ENCODE measurements at regions not wholly inside any gene's neighbourhood (a gene's known extent, or its start where the extent isn't known, plus 50 kb on each side); places are given as distances from the start of the nearest gene placed in this dataset.

DNA sequence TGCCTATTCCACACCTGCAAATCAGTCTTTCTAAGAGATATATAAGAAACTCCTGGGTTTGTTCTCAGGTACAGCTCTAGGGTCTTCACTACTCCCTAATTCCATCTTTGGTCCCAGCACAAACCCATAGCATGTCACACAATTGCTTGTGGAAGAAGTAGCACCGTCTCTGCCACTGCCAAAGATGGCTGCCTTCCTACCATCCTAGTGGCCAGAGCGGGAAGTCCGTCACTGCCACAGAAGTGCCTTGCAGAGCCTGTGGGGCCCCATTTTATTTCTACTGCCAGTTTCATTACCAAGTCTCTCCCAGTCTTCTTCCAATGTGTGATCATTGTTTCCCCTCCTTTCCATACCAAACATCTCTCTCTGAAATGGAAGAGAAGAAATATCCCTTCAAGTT, 107.6 kb downstream of the CD47 start:
- TF ChIP-seq, protein P1, sequence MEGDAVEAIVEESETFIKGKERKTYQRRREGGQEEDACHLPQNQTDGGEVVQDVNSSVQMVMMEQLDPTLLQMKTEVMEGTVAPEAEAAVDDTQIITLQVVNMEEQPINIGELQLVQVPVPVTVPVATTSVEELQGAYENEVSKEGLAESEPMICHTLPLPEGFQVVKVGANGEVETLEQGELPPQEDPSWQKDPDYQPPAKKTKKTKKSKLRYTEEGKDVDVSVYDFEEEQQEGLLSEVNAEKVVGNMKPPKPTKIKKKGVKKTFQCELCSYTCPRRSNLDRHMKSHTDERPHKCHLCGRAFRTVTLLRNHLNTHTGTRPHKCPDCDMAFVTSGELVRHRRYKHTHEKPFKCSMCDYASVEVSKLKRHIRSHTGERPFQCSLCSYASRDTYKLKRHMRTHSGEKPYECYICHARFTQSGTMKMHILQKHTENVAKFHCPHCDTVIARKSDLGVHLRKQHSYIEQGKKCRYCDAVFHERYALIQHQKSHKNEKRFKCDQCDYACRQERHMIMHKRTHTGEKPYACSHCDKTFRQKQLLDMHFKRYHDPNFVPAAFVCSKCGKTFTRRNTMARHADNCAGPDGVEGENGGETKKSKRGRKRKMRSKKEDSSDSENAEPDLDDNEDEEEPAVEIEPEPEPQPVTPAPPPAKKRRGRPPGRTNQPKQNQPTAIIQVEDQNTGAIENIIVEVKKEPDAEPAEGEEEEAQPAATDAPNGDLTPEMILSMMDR (IDR thresholded peaks at IDR 0.05), result no peak
- no peak for TF ChIP-seq POLR2A (IDR thresholded peaks at IDR 0.05)

Data from esophagus squamous epithelium (tissue), 4 donors.